ENCODE measurements at regions not wholly inside any gene's neighbourhood (a gene's known extent, or its start where the extent isn't known, plus 50 kb on each side); places are given as distances from the start of the nearest gene placed in this dataset.

DNA sequence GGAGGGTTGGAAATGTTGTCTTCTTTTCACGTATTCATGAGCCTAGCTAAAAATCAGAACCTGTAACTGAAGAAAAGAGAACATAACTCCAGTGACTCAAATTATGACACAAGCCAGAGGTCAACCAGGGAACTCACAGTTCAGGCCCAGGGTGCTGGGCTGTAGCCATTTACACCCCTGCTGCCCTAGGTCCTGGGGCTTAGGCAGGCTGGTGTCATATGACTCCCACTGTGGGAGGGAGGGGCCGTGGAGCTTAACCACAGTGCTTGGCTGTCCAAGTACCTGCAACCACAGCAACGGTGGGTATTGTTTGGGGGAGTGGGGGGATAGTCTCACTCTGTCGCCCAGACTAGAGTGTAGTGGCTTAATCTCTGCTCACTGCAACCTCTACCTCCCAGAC is 71.1 kb upstream of the AMZ2 start:
- Mint-ChIP-seq H3K36me3 (no peaks in the 10 kb centered on the region), H3K27ac (peak overlapping the region in 1 of 10 donors; percentile 14), H3K27me3 (no peaks in the 10 kb centered on the region), H3K9me3 (no peaks in the 10 kb centered on the region), H3K4me1 (peaks cover 10 to 34% (median 29%) of the 10 kb centered on the region in 4 donors), H3K4me3 (no peak overlapping the region)
- POLR2A ChIA-PET: interaction anchor here (0.9 to 2.1 kb wide), 7 partner anchors 21 to 261 kb away, joined by 3 to 8 read pairs (median 5); partner anchors contain the start of gene AMZ2
- DNase-seq (no peak), ATAC-seq (no peak)

DNA sequence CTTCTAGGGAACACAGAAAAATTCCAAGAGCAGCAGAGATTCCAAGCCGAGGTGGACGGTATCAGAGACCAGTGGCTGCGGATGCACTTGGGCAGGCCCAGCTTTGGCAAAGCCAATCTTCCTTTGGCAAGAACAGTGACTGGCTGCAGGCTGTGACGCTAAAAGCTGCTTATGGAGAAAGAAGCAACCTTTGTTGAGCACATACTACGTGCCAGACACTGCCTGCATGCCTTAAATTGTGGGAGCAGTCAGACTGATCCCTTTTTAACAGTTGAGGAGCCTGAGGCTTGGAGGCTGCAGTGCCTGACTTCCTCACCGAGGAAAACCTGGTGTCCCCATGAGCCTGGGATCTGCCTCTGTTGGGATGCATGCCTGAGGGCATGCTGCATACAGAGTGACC is 69.0 kb upstream of the AMZ2 start:
- Mint-ChIP-seq H3K4me1 (peaks cover 10 to 54% (median 46%) of the 10 kb centered on the region in 4 donors), H3K27ac (peak overlapping the region in 1 of 10 donors; percentile 73), H3K9me3 (no peaks in the 10 kb centered on the region), H3K27me3 (no peaks in the 10 kb centered on the region), H3K4me3 (no peak overlapping the region), H3K36me3 (no peaks in the 10 kb centered on the region)
- POLR2A ChIA-PET: no interaction called here
- no peak for DNase-seq
- ATAC-seq: no peak

DNA sequence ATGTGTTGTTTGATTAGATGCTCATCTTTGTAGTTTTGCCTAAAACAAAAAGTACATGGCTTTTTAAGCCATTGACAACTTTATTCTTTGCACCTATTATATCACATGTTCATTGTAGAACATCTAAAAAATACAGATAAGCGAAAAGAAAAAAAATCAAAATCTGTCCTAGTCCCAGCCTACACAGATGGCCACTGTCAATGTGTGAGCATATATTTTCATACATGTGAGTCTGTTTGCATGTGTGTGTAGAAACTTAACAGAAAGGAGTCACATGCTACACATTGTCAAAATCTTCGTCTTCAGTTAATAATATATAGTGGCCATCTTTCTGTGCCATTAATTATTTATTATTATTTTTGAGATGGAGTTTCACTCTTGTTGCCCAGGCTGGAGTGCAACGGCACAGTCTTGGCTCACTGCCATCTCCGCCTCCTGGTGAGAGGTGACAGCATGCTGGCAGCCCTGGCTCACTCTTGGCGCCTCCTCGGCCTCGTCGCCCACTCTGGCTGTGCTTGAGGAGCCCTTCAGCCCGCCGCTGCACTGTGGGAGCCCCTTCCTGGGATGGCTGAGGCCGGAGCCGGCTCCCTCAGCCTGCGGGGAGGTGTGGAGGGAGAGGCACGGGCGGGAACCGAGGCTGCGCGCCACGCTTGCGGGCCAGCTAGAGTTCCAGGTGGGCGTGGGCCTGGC is 68.5 kb upstream of the AMZ2 start:
- POLR2A ChIA-PET: interaction anchor here (0.6 to 8.3 kb wide), 4 partner anchors 7 to 279 kb away, joined by 3 to 224 read pairs (median 6); no protein-coding TSS in a partner anchor
- H3K27ac Mint-ChIP-seq: peak overlapping the region in 2 of 10 donors; percentile 13 to 53
- ATAC-seq (no peak), DNase-seq (no peak)
- no peaks in the 10 kb centered on the region for H3K27me3 Mint-ChIP-seq
- peaks cover 15 to 59% (median 51%) of the 10 kb centered on the region in 4 donors for H3K4me1 Mint-ChIP-seq
- peak overlapping the region in 1 of 10 donors; percentile 33 for H3K4me3 Mint-ChIP-seq
- H3K9me3 Mint-ChIP-seq: no peaks in the 10 kb centered on the region
- no peaks in the 10 kb centered on the region for H3K36me3 Mint-ChIP-seq

DNA sequence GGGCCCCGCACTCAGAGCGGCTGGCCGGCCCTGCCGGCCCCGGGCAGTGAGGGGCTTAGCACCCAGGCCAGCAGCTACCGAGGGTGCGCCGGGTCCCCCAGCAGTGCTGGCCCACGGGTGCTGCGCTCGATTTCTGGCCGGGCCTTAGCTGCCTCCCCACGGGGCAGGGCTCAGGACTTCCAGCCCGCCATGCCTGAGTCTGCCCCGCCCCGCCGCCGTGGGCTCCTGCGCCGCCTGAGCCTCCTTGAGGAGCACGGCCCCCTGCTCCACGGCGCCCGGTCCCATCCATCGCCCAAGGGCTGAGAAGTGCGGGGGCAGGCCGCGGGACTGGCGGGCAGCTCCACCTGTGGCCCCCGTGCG is 67.9 kb upstream of the AMZ2 start:
- ATAC-seq (no peak), DNase-seq (no peak)
- no peaks in the 10 kb centered on the region for H3K36me3 Mint-ChIP-seq
- no peaks in the 10 kb centered on the region for H3K9me3 Mint-ChIP-seq
- peak overlapping the region in 1 of 10 donors; percentile 72 for H3K27ac Mint-ChIP-seq
- H3K4me1 Mint-ChIP-seq: peaks cover 20 to 64% (median 56%) of the 10 kb centered on the region in 4 donors
- no peak overlapping the region for H3K4me3 Mint-ChIP-seq
- H3K27me3 Mint-ChIP-seq: no peaks in the 10 kb centered on the region
- POLR2A ChIA-PET: interaction anchor here (0.6 to 8.3 kb wide), 6 partner anchors 8 to 279 kb away, joined by 3 to 224 read pairs (median 12); partner anchors contain the start of genes AMZ2, ARSG and SLC16A6

DNA sequence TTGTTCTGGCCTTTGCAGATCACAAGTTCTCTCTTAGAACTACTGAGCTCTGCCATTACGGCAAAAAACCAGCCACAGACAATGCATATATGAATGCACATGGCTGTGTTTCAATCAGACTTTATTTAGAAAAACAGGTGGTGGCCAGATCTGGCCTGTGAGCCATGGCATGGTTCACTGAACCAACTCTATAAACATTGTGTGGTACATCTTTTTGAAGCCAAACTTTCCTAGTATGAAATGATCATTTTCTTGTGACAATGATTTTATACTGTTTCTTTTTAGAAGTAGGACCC is 65.9 kb upstream of the AMZ2 start:
- H3K4me1 Mint-ChIP-seq: peaks cover 19 to 71% (median 53%) of the 10 kb centered on the region in 4 donors
- H3K27me3 Mint-ChIP-seq: no peaks in the 10 kb centered on the region
- no peaks in the 10 kb centered on the region for H3K9me3 Mint-ChIP-seq
- DNase-seq (no peak), ATAC-seq (no peak)
- H3K27ac Mint-ChIP-seq: peak overlapping the region in 8 of 10 donors; percentile 34 to 93 (median 58)
- H3K4me3 Mint-ChIP-seq: peak overlapping the region; percentile 26 to 95 (median 82)
- H3K36me3 Mint-ChIP-seq: no peaks in the 10 kb centered on the region
- POLR2A ChIA-PET: interaction anchor here (1.1 to 8.3 kb wide), 9 partner anchors 10 to 277 kb away, joined by 3 to 224 read pairs (median 10); partner anchors contain the start of genes AMZ2, ARSG and SLC16A6

DNA sequence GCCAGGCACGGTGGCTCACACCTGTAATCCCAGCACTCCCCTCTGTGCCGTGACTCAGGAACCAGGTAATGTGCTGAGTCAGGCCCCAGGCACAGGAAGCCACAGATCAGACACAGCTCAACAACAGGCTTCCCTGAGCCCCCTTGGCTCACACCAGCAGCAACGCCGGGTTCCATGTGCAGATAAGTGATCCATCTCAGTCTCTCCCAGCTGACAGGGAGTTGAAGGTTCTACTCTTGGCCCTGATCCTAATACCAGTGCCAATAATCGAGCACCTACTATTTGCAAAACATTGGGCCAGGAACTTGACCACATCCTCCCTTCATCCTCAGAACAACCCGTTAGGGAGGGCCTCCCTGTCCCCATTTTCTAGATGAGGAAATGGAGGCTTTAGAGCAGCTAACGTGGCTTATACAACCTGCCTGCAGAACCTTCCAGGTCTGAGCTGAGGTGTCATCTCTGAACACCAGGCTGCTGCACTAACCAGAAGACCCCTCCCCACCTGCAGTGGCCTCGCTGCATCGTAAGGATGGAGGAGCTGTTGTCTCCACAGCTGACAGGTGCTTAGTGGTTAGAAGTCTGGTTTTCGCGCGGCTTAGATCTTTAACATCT is 64.8 kb upstream of the AMZ2 start:
- Mint-ChIP-seq H3K27me3 (no peaks in the 10 kb centered on the region), H3K4me1 (peaks cover 19 to 75% (median 53%) of the 10 kb centered on the region in 4 donors), H3K36me3 (no peaks in the 10 kb centered on the region), H3K27ac (peak overlapping the region; percentile 37 to 92 (median 76)), H3K4me3 (peak overlapping the region; percentile 56 to 95 (median 62)), H3K9me3 (no peaks in the 10 kb centered on the region)
- peak; percentile 44 to 81 (median 64) for DNase-seq
- POLR2A ChIA-PET: interaction anchor here (0.6 to 8.3 kb wide), 9 partner anchors 10 to 328 kb away, joined by 3 to 224 read pairs (median 6); partner anchors contain the start of genes AMZ2, ARSG and SLC16A6
- ATAC-seq: peak; percentile 61 to 70

DNA sequence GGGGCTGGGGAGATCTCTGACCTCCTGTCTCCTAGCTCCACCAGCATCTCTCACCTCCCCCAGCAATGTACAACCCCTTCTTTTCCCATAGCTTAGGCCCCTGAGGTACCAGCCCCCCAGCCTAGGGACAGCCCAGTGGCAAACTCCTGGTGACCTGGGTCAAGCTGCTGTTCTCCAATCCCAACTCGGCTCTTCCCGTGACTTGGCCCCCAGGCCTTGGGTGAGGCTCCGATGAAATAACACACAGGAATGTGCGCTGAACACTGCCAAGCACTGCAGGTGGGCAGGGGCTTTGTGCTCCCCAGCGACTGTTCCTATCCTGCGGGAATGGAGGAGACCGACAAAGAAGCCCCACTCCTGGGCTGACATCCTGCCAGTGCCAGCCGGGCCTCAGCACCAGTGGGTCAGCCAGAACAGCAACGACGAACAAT is 63.7 kb upstream of the AMZ2 start:
- Mint-ChIP-seq H3K4me1 (peaks cover 19 to 70% (median 52%) of the 10 kb centered on the region in 4 donors), H3K4me3 (peak overlapping the region; percentile 45 to 94 (median 64)), H3K27me3 (no peaks in the 10 kb centered on the region), H3K9me3 (no peaks in the 10 kb centered on the region), H3K36me3 (no peaks in the 10 kb centered on the region), H3K27ac (peak overlapping the region; percentile 62 to 94 (median 82))
- DNase-seq (no peak), ATAC-seq (no peak)
- POLR2A ChIA-PET: interaction anchor here (0.6 to 8.3 kb wide), 5 partner anchors 16 to 304 kb away, joined by 9 to 224 read pairs (median 19); partner anchors contain the start of genes AMZ2, ARSG and SLC16A6

DNA sequence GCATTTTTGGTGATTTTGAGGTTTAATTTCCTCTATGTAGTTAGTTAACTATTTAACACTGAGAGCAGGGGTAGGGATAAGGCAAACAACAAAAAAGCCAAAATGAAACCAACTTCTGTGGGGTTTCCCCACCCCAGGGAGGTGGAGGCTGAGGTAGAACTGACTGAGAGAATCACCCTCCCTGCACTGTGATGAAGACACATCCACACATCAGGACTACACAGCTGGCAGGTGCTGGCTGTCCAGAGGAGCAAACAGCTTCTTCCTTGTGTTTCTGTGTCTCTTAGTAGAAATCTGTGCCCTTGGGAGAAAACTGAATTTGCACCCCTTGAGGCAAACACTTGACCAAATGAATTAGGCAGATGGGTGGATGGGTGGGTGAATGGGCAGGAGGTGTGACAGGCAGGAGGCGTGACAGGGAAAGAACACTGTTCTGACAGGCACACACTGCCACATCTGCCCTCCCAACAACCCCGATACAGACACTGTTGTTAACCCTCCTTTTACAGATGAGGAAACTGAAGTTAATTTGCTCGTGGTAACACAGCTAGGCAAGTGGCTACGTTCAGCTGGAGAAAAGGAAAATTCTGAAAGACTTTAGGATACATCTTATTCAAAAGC is 62.9 kb upstream of the AMZ2 start:
- POLR2A ChIA-PET: interaction anchor here (1.9 to 8.3 kb wide), 3 partner anchors 17 to 106 kb away, joined by 15 to 224 read pairs (median 19); partner anchors contain the start of genes AMZ2, ARSG and SLC16A6
- H3K9me3 Mint-ChIP-seq: no peaks in the 10 kb centered on the region
- no peaks in the 10 kb centered on the region for H3K36me3 Mint-ChIP-seq
- H3K27me3 Mint-ChIP-seq: no peaks in the 10 kb centered on the region
- H3K4me3 Mint-ChIP-seq: peak overlapping the region; percentile 45 to 94 (median 64)
- DNase-seq (peak in 5 of 10 donors; percentile 41 to 63 (median 58)), ATAC-seq (peak; percentile 76 to 79)
- peaks cover 19 to 71% (median 52%) of the 10 kb centered on the region in 4 donors for H3K4me1 Mint-ChIP-seq
- H3K27ac Mint-ChIP-seq: peak overlapping the region; percentile 57 to 94 (median 86)

DNA sequence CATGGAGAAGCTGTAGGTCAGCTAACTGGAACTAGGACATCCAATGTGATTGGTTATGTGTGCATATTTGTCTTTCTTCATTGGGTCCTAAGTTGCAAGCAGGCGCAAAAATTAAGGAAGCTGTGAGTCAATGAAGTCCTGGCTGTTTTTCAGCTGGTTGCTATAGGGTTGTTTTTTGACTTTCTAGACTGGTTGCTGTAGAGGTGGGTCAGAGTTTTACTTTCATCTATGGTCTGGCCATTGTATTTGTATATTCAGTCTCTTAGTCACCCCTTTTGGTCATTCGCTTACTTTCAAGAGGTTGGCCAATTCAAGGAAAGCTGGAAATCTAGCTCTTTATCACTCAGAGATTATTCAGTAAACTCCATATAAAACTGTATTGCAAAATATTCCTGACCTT is 62.0 kb upstream of the AMZ2 start:
- POLR2A ChIA-PET: interaction anchor here (1.9 to 8.3 kb wide), 3 partner anchors 16 to 105 kb away, joined by 15 to 224 read pairs (median 19); partner anchors contain the start of genes AMZ2, ARSG and SLC16A6
- H3K27me3 Mint-ChIP-seq: no peaks in the 10 kb centered on the region
- DNase-seq: no peak
- no peaks in the 10 kb centered on the region for H3K9me3 Mint-ChIP-seq
- no peak for ATAC-seq
- no peaks in the 10 kb centered on the region for H3K36me3 Mint-ChIP-seq
- peaks cover 14 to 65% (median 44%) of the 10 kb centered on the region in 4 donors for H3K4me1 Mint-ChIP-seq
- no peak overlapping the region for H3K4me3 Mint-ChIP-seq
- H3K27ac Mint-ChIP-seq: peak overlapping the region in 5 of 10 donors; percentile 22 to 94 (median 68)

DNA sequence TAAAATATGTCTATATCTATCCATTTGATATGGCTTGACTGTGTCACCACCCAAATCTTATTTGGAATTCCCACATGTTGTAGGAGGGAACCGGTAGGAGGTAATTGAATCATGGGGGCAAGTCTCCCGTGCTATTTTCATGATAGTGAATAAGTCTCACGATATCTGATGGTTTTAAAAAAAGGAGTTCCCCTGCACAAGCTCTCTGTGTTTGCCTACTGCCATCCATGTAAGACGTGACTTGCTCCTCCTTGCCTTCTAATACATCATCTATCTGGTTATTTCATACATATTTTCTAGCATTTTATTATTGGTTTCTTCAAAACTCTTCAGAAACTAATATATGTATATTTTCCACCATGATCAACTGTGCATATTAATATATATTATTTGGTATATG is 57.3 kb upstream of the AMZ2 start:
- ATAC-seq: no peak
- Mint-ChIP-seq H3K4me3 (no peak overlapping the region), H3K27me3 (peaks cover 0 to 6% (median 3%) of the 10 kb centered on the region in 5 donors), H3K4me1 (peaks cover 0 to 28% (median 11%) of the 10 kb centered on the region in 4 donors), H3K9me3 (no peaks in the 10 kb centered on the region), H3K27ac (peak overlapping the region in 1 of 10 donors; percentile 24), H3K36me3 (no peaks in the 10 kb centered on the region)
- POLR2A ChIA-PET: no interaction called here
- DNase-seq: no peak

DNA sequence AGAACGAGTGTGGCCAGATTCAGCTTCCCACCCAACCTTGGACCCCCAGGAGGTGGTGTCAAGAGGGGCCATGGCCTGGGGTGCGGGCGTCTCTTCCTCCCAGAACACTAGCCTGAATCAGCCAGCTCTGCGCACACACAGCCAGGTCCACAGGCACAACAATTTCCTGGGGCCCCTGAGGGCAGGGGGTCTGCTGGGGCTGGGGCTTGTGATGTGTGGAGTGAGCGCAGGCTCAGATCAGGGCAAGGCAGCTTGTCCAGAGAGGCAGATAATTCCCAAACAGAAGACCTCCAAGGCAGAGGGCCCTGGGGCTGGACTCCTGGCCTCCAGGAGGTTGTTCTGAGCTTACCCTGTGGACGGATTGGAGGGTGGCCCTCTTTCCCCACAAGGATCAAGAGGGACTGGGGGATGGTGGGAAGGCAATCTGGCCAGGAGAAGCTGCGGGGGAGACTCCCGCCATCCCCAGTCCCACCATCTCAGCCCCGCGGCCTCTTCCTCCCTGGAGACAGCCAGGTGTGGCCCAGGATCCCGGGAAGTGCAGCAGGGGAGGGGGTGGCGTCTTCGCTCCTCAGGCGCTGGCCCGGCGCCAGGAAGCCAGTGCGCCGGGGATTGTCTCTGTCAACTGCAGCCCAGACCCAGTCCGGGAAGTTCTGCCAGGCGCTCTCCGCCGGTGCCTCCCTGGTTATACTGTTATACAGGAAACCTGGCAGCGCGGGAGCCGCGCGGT is 52.0 kb upstream of the AMZ2 start:
- ATAC-seq (no peak), DNase-seq (no peak)
- peak overlapping the region in 1 of 10 donors; percentile 23 for H3K27ac Mint-ChIP-seq
- peaks cover 5 to 44% (median 11%) of the 10 kb centered on the region in 5 donors for H3K27me3 Mint-ChIP-seq
- peak overlapping the region; percentile 47 to 82 (median 74) for H3K4me3 Mint-ChIP-seq
- POLR2A ChIA-PET: interaction anchor here (0.8 to 14.4 kb wide), 3 partner anchors 10 to 22 kb away, joined by 3 to 224 read pairs (median 5); no protein-coding TSS in a partner anchor
- H3K36me3 Mint-ChIP-seq: no peaks in the 10 kb centered on the region
- no peaks in the 10 kb centered on the region for H3K9me3 Mint-ChIP-seq
- peaks cover 8 to 36% (median 33%) of the 10 kb centered on the region in 4 donors for H3K4me1 Mint-ChIP-seq
